H9 (cell line): ENCODE measurements at regions not wholly inside any gene's neighbourhood (a gene's known extent, or its start where the extent isn't known, plus 50 kb on each side); places are given as distances from the start of the nearest gene placed in this dataset.

ENCODE experiments used
- DNase-seq: peaks from one replicate; pipeline ENCODE4 v3.0.0-alpha.2; 2017
- H2AFZ ChIP-seq: one replicate; pipeline ENCODE4 v1.6.1; 2013; ENCODE audit warnings: mild to moderate bottlenecking, low read length, control low read depth, moderate library complexity
- H2AK5ac ChIP-seq: 2 replicates; pipeline ENCODE4 v1.6.1; 2013; ENCODE audit warnings: low read length, control low read depth, mixed read lengths; ENCODE audit not compliant: insufficient read length
- H2BK120ac ChIP-seq: one replicate; pipeline ENCODE4 v1.6.1; 2013; ENCODE audit warnings: low read depth, mild to moderate bottlenecking, low read length, control low read depth, inconsistent platforms; ENCODE audit not compliant: poor library complexity, severe bottlenecking
- H2BK12ac ChIP-seq: 2 replicates; pipeline ENCODE4 v1.6.1; 2013; ENCODE audit warnings: low read length, control low read depth, mixed read lengths, low read depth; ENCODE audit not compliant: insufficient read length
- H2BK15ac ChIP-seq: 2 replicates; pipeline ENCODE4 v1.6.1; 2013; ENCODE audit warnings: low read depth, low read length, control low read depth
- H2BK20ac ChIP-seq: one replicate; pipeline ENCODE4 v1.6.1; 2013; ENCODE audit warnings: low read depth, mild to moderate bottlenecking, low read length, control low read depth, inconsistent platforms; ENCODE audit not compliant: poor library complexity, severe bottlenecking
- H2BK5ac ChIP-seq: 2 replicates; pipeline ENCODE4 v1.6.1; 2013; ENCODE audit warnings: low read length, control low read depth, mixed read lengths; ENCODE audit not compliant: insufficient read length
- H3K14ac ChIP-seq: 2 replicates; pipeline ENCODE4 v1.6.1; 2013; ENCODE audit warnings: low read length, control low read depth; ENCODE audit not compliant: insufficient read depth
- H3K18ac ChIP-seq: 2 replicates; pipeline ENCODE4 v1.6.1; 2013; ENCODE audit warnings: low read depth, mild to moderate bottlenecking, mixed read lengths, low read length, control low read depth; ENCODE audit not compliant: insufficient read length
- H3K23ac ChIP-seq: 2 replicates; pipeline ENCODE4 v1.6.1; 2013; ENCODE audit warnings: low read length, control low read depth, mixed read lengths, low read depth; ENCODE audit not compliant: insufficient read length
- H3K23me2 ChIP-seq: 2 replicates; pipeline ENCODE4 v1.6.1; 2013; ENCODE audit warnings: low read depth, mild to moderate bottlenecking, mixed read lengths, low read length, control low read depth; ENCODE audit not compliant: insufficient read length, poor library complexity, severe bottlenecking
- H3K27ac ChIP-seq: 2 replicates; pipeline ENCODE4 v1.5.1; 2013; ENCODE audit warnings: low read length, control low read depth, mixed read lengths, low read depth; ENCODE audit not compliant: insufficient read length
- H3K27me3 ChIP-seq: 2 replicates; pipeline ENCODE4 v1.6.1; 2013; ENCODE audit warnings: low read length, control low read depth, inconsistent platforms; ENCODE audit not compliant: insufficient read depth
- H3K4ac ChIP-seq: 2 replicates; pipeline ENCODE4 v1.6.1; 2013; ENCODE audit warnings: low read depth, mild to moderate bottlenecking, control low read depth, inconsistent platforms, low read length, moderate library complexity
- H3K4me1 ChIP-seq: 2 replicates; pipeline ENCODE4 v1.6.1; 2013; ENCODE audit warnings: low read length, control low read depth, inconsistent platforms; ENCODE audit not compliant: insufficient read depth
- H3K4me2 ChIP-seq: 2 replicates; pipeline ENCODE4 v1.6.1; 2013; ENCODE audit warnings: low read length, control low read depth, mixed read lengths; ENCODE audit not compliant: insufficient read length, insufficient read depth
- H3K56ac ChIP-seq: 2 replicates; pipeline ENCODE4 v1.6.1; 2013; ENCODE audit warnings: low read depth, mild to moderate bottlenecking, mixed read lengths, low read length, control low read depth; ENCODE audit not compliant: insufficient read length
- H3K79me1 ChIP-seq: 2 replicates; pipeline ENCODE4 v1.6.1; 2013; ENCODE audit warnings: low read depth, mild to moderate bottlenecking, moderate library complexity, low read length, control low read depth, inconsistent platforms; ENCODE audit not compliant: insufficient read depth, poor library complexity, severe bottlenecking
- H3K79me2 ChIP-seq: 2 replicates; pipeline ENCODE4 v1.6.1; 2013; ENCODE audit warnings: low read length, control low read depth, inconsistent platforms; ENCODE audit not compliant: insufficient read depth
- H3K9ac ChIP-seq: 2 replicates; pipeline ENCODE4 v1.6.1; 2013; ENCODE audit warnings: low read length, control low read depth, mixed read lengths; ENCODE audit not compliant: insufficient read length; ENCODE audit errors: extremely low read depth
- H3K9me3 ChIP-seq: one replicate; pipeline ENCODE4 v1.6.1; 2013; ENCODE audit warnings: low read depth, low read length, inconsistent platforms; ENCODE audit not compliant: control insufficient read depth
- H3T11ph ChIP-seq: one replicate; pipeline ENCODE4 v1.6.1; 2013; ENCODE audit warnings: mild to moderate bottlenecking, low read length, control low read depth, inconsistent platforms
- H4K20me1 ChIP-seq: one replicate; pipeline ENCODE4 v1.6.1; 2013; ENCODE audit not compliant: control insufficient read depth, insufficient read length, insufficient read depth
- H4K5ac ChIP-seq: 2 replicates; pipeline ENCODE4 v1.6.1; 2013; ENCODE audit warnings: low read depth, mild to moderate bottlenecking, mixed read lengths, low read length, control low read depth; ENCODE audit not compliant: insufficient read length
- H4K8ac ChIP-seq: replicated peaks from 2 replicates; pipeline ENCODE4 v1.6.1; 2013; ENCODE audit warnings: low read length, control low read depth, mixed read lengths, low read depth; ENCODE audit not compliant: insufficient read length
- H4K91ac ChIP-seq: 2 replicates; pipeline ENCODE4 v1.6.1; 2013; ENCODE audit warnings: low read depth, mild to moderate bottlenecking, moderate library complexity, mixed read lengths, low read length, control low read depth; ENCODE audit not compliant: insufficient read length
- H3K27ac Mint-ChIP-seq, 3 experiments: 2 replicates in 2 of 3; 3 replicates in 1 of 3; pipeline ENCODE4 v1.8.0; 2020 to 2021; ENCODE audit warnings: mixed read lengths in 3 of 3, mild to moderate bottlenecking in 1 of 3, moderate library complexity in 1 of 3
- H3K27me3 Mint-ChIP-seq: 2 replicates; pipeline ENCODE4 v1.8.0; 2021; ENCODE audit warnings: low read depth, mild to moderate bottlenecking, moderate library complexity, mixed read lengths
- H3K36me3 Mint-ChIP-seq, 3 experiments: 2 replicates in 2 of 3; 3 replicates in 1 of 3; pipeline ENCODE4 v1.8.0; 2020 to 2021; ENCODE audit warnings: low read depth in 3 of 3, mixed read lengths in 3 of 3; ENCODE audit not compliant: insufficient read depth in 1 of 3
- H3K4me1 Mint-ChIP-seq, 2 experiments: 2 replicates each; pipeline ENCODE4 v1.8.0; 2020; ENCODE audit warnings: mixed read lengths in 2 of 2
- H3K4me3 Mint-ChIP-seq, 2 experiments: 2 replicates in 1 of 2; 3 replicates in 1 of 2; pipeline ENCODE4 v1.8.0; 2020 to 2021; ENCODE audit warnings: mild to moderate bottlenecking in 2 of 2, mixed read lengths in 2 of 2, moderate library complexity in 1 of 2
- H3K9me3 Mint-ChIP-seq, 2 experiments: 2 replicates in 1 of 2; 3 replicates in 1 of 2; pipeline ENCODE4 v1.8.0; 2020; ENCODE audit warnings: mild to moderate bottlenecking in 2 of 2, mixed read lengths in 2 of 2, moderate library complexity in 1 of 2
- TF ChIP-seq, protein P1 (sequence below): fragments of 200-600 bp; sonication (generic); conservative IDR thresholded peaks from 3 replicates; pipeline ENCODE4 v1.8.0; 2021; ENCODE audit warnings: antibody characterized with exemption, mild to moderate bottlenecking

DNA sequence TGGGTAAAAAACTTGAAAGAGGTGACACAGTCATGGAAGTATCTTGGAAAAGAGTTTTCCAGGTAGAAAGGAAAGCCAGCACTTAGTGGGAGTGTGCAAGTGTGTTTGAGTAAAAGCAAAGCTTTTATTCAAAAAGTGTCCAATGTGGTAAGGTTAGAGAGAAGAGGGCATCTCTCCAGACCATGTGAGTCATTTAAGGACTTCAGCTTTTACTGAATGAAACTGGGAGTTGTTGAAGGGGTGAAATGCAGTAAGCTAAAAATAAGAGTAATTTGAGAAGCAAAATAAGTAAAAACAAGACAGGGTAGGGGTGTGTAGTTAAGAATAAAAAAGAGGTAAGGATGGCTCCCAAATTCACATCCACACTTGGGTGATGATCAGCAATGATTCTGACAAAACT, 238.9 kb downstream of the SLC7A11 start:
- H3K4me2 ChIP-seq = no peak overlapping the region
- H3K4me1 Mint-ChIP-seq = peaks cover 8 to 13% of the 10 kb centered on the region in 2 experiments
- H3K27ac ChIP-seq = no peak overlapping the region
- no peak overlapping the region for H2BK120ac ChIP-seq
- H3K14ac ChIP-seq = no peak overlapping the region
- TF ChIP-seq, protein P1, sequence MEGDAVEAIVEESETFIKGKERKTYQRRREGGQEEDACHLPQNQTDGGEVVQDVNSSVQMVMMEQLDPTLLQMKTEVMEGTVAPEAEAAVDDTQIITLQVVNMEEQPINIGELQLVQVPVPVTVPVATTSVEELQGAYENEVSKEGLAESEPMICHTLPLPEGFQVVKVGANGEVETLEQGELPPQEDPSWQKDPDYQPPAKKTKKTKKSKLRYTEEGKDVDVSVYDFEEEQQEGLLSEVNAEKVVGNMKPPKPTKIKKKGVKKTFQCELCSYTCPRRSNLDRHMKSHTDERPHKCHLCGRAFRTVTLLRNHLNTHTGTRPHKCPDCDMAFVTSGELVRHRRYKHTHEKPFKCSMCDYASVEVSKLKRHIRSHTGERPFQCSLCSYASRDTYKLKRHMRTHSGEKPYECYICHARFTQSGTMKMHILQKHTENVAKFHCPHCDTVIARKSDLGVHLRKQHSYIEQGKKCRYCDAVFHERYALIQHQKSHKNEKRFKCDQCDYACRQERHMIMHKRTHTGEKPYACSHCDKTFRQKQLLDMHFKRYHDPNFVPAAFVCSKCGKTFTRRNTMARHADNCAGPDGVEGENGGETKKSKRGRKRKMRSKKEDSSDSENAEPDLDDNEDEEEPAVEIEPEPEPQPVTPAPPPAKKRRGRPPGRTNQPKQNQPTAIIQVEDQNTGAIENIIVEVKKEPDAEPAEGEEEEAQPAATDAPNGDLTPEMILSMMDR = no peak
- H3K18ac ChIP-seq = no peak overlapping the region
- H3K4me1 ChIP-seq = no peaks in the 10 kb centered on the region
- H4K91ac ChIP-seq = no peak overlapping the region
- no peak overlapping the region for H4K8ac ChIP-seq
- H3K23ac ChIP-seq = no peak overlapping the region
- no peaks in the 10 kb centered on the region for H3K9me3 Mint-ChIP-seq
- no peak overlapping the region for H2AFZ ChIP-seq
- no peak overlapping the region for H3T11ph ChIP-seq
- no peaks in the 10 kb centered on the region for H3K27me3 Mint-ChIP-seq
- no peak overlapping the region for H2BK12ac ChIP-seq
- no peaks in the 10 kb centered on the region for H4K20me1 ChIP-seq
- no peak overlapping the region for H3K56ac ChIP-seq
- H2BK15ac ChIP-seq = no peak overlapping the region
- no peaks in the 10 kb centered on the region for H3K27me3 ChIP-seq
- H2BK5ac ChIP-seq = no peak overlapping the region
- no peak overlapping the region for H3K9ac ChIP-seq
- no peak overlapping the region for H2BK20ac ChIP-seq
- H3K4ac ChIP-seq = no peak overlapping the region
- no peaks in the 10 kb centered on the region for H3K23me2 ChIP-seq
- H3K79me2 ChIP-seq = no peaks in the 10 kb centered on the region
- no peak overlapping the region for H3K4me3 Mint-ChIP-seq
- no peaks in the 10 kb centered on the region for H3K9me3 ChIP-seq
- H3K27ac Mint-ChIP-seq = no peak overlapping the region
- no peak overlapping the region for H2AK5ac ChIP-seq
- no peaks in the 10 kb centered on the region for H3K79me1 ChIP-seq
- DNase-seq = no peak
- H4K5ac ChIP-seq = no peak overlapping the region
- no peaks in the 10 kb centered on the region for H3K36me3 Mint-ChIP-seq
